Transverse colon (tissue), 4 donors: ENCODE measurements at regions not wholly inside any gene's neighbourhood (a gene's known extent, or its start where the extent isn't known, plus 50 kb on each side); places are given as distances from the start of the nearest gene placed in this dataset.

Experiments used
- EP300 ChIP-seq: sonication (generic); formaldehyde crosslinking; IDR thresholded peaks from one replicate; pipeline ENCODE4 v1.6.1; 2017; ENCODE audit warnings: antibody characterized with exemption, low read depth
- POLR2A ChIP-seq: fragments of 450-650 bp; IDR thresholded peaks from one replicate; pipeline ENCODE4 v1.6.1; 2016; ENCODE audit warnings: antibody characterized with exemption, mild to moderate bottlenecking, moderate library complexity
- POLR2AphosphoS5 ChIP-seq, 3 donors: sonication (generic); formaldehyde crosslinking; IDR thresholded peaks; one replicate each; pipeline ENCODE4 v1.6.1; 2016; ENCODE audit warnings: antibody characterized with exemption in 3 of 3
- TF ChIP-seq, protein P1 (sequence below), 5 experiments: fragments of 200-600 bp in 3 of 5; fragments of 450-650 bp in 2 of 5; sonication (generic) in 3 of 5; IDR thresholded peaks; 1 replicate in 2 of 5; 2 replicates in 3 of 5; pipeline ENCODE4 v1.5.1; 2016 to 2017; ENCODE audit warnings: antibody characterized with exemption in 5 of 5, inconsistent platforms in 3 of 5, mild to moderate bottlenecking in 2 of 5, moderate library complexity in 1 of 5

DNA sequence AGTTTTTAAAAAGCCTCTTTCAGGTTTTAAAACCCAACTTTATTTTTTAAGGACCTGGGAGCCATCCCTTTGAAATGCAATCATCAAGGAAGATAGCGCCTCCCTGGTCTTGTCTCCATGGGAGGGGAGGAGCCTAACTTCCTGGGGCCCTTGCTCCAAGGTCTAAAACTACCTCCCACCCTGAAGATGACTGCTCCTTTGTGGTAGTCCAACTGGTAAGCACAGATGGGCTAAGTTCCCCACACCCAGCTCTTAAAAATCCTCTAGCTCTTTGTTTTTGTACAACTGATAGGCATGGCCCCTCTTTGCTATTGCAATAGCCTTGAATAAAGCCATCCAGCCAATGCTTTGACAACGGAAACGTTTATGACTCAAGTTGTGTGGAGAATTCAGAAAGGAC is 716.8 kb downstream of the CBLN2 start:
- TF ChIP-seq, protein P1, sequence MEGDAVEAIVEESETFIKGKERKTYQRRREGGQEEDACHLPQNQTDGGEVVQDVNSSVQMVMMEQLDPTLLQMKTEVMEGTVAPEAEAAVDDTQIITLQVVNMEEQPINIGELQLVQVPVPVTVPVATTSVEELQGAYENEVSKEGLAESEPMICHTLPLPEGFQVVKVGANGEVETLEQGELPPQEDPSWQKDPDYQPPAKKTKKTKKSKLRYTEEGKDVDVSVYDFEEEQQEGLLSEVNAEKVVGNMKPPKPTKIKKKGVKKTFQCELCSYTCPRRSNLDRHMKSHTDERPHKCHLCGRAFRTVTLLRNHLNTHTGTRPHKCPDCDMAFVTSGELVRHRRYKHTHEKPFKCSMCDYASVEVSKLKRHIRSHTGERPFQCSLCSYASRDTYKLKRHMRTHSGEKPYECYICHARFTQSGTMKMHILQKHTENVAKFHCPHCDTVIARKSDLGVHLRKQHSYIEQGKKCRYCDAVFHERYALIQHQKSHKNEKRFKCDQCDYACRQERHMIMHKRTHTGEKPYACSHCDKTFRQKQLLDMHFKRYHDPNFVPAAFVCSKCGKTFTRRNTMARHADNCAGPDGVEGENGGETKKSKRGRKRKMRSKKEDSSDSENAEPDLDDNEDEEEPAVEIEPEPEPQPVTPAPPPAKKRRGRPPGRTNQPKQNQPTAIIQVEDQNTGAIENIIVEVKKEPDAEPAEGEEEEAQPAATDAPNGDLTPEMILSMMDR (IDR thresholded peaks at IDR 0.05), result no peak
- TF ChIP-seq POLR2AphosphoS5 (IDR thresholded peaks at IDR 0.05) (no peak), POLR2A (no peak), EP300 (no peak)
